Endothelial cell of umbilical vein (primary cell): ENCODE measurements at regions not wholly inside any gene's neighbourhood (a gene's known extent, or its start where the extent isn't known, plus 50 kb on each side); places are given as distances from the start of the nearest gene placed in this dataset.

Source experiments
- BruUV-seq: library from RNA; stranded (reverse); fragments of 400-500 nt; replicated peaks from 2 replicates; lab custom pipeline; 2021; lab: Mats Ljungman, UMichigan
- CTCF ChIA-PET: fragments of 300-600, 350-600 bp; sonication (Branson Sonifier 250); formaldehyde crosslinking; loops from one replicate; lab custom pipeline; 2021; ENCODE audit warnings: antibody characterized with exemption, inconsistent platforms; lab: Charles Lee
- POLR2A ChIA-PET: fragments of 300-600, 350-600 bp; sonication (Branson Sonifier 250); formaldehyde crosslinking; loops from one replicate; lab custom pipeline; 2021; ENCODE audit warnings: antibody characterized with exemption, inconsistent platforms; lab: Charles Lee
- DNase-seq: peaks from one replicate; pipeline ENCODE4 v3.0.0-alpha.2; 2011; ENCODE audit warnings: low read depth, low spot score
- FAIRE-seq: peaks from 2 replicates; lab custom pipeline; 2011; peaks lifted over from hg19 to GRCh38; lab: Jason Lieb, UNC
- H2AFZ ChIP-seq: 2 replicates; pipeline ENCODE4 v1.6.0; 2012; ENCODE audit warnings: low read depth, low read length, control low read depth, inconsistent platforms
- H3K27ac ChIP-seq: 2 replicates; pipeline ENCODE4 v1.5.1; 2011; ENCODE audit warnings: low read depth, mild to moderate bottlenecking, control low read depth, low read length, moderate library complexity; ENCODE audit not compliant: insufficient read depth
- H3K27me3 ChIP-seq, 2 experiments: 2 replicates each; pipeline versions ENCODE4 v1.6.0 to v1.6.1; 2011; ENCODE audit warnings: low read length in 2 of 2, mixed read lengths in 1 of 2; ENCODE audit not compliant: control insufficient read depth in 2 of 2, insufficient read depth in 2 of 2
- H3K36me3 ChIP-seq, 2 experiments: 2 replicates in 1 of 2; 3 replicates in 1 of 2; pipeline ENCODE4 v1.5.1; 2011; ENCODE audit warnings: low read length in 2 of 2, mild to moderate bottlenecking in 1 of 2, moderate library complexity in 1 of 2; ENCODE audit not compliant: control insufficient read depth in 2 of 2, insufficient read depth in 2 of 2; ENCODE audit errors: extremely low read depth in 1 of 2
- H3K4me1 ChIP-seq: 3 replicates; pipeline ENCODE4 v1.5.1; 2011; ENCODE audit warnings: mild to moderate bottlenecking, low read length; ENCODE audit not compliant: control insufficient read depth, insufficient read depth; ENCODE audit errors: extremely low read depth
- H3K4me2 ChIP-seq: 2 replicates; pipeline ENCODE4 v1.6.1; 2011; ENCODE audit warnings: low read length, control low read depth, mixed read lengths; ENCODE audit not compliant: insufficient read depth
- H3K4me3 ChIP-seq, 3 experiments: fragments of 200-600 bp in 1 of 3; sonication (generic), shearing (Covaris generic) in 1 of 3; replicated peaks in 1 of 3; 2 replicates each; pipeline ENCODE4 v1.5.1; 2011 to 2016; ENCODE audit warnings: control low read depth in 3 of 3, low read length in 3 of 3, mild to moderate bottlenecking in 2 of 3, inconsistent platforms in 1 of 3, low read depth in 1 of 3, moderate library complexity in 1 of 3; ENCODE audit not compliant: insufficient read depth in 1 of 3
- H3K79me2 ChIP-seq: 2 replicates; pipeline ENCODE4 v1.6.0; 2012; ENCODE audit warnings: low read length, inconsistent platforms; ENCODE audit not compliant: control insufficient read depth, insufficient read depth
- H3K9ac ChIP-seq: replicated peaks from 2 replicates; pipeline ENCODE3; 2011; ENCODE audit warnings: low read length, control low read depth; ENCODE audit not compliant: insufficient read depth; ENCODE audit errors: extremely low read depth
- H3K9me1 ChIP-seq: replicated peaks from 3 replicates; pipeline ENCODE4 v1.6.0; 2011; ENCODE audit warnings: mild to moderate bottlenecking, low read length; ENCODE audit not compliant: control insufficient read depth, insufficient read depth; ENCODE audit errors: extremely low read depth
- H3K9me3 ChIP-seq: replicated peaks from 2 replicates; pipeline ENCODE4 v1.5.1; 2012; ENCODE audit warnings: low read length, inconsistent platforms; ENCODE audit not compliant: control insufficient read depth, insufficient read depth
- H4K20me1 ChIP-seq: replicated peaks from 2 replicates; pipeline ENCODE3; 2011; ENCODE audit warnings: mild to moderate bottlenecking, low read length; ENCODE audit not compliant: control insufficient read depth, insufficient read depth; ENCODE audit errors: extremely low read depth
- EZH2 ChIP-seq: IDR thresholded peaks from 2 replicates; pipeline ENCODE4 v1.6.1; 2012; ENCODE audit warnings: borderline replicate concordance, low read depth, mild to moderate bottlenecking, moderate library complexity, low read length, inconsistent platforms; ENCODE audit not compliant: severe bottlenecking
- FOS ChIP-seq: IDR thresholded peaks from 2 replicates; pipeline ENCODE4 v1.6.1; 2011; ENCODE audit warnings: mild to moderate bottlenecking, low read length, moderate library complexity, borderline replicate concordance; ENCODE audit not compliant: insufficient read depth
- GATA2 ChIP-seq: IDR thresholded peaks from 2 replicates; pipeline ENCODE4 v1.7.0; 2011; ENCODE audit warnings: low read depth, mild to moderate bottlenecking, moderate library complexity, mixed read lengths, low read length; ENCODE audit not compliant: insufficient read length, insufficient read depth
- JUN ChIP-seq: IDR thresholded peaks from 2 replicates; pipeline ENCODE4 v1.6.1; 2011; ENCODE audit warnings: borderline replicate concordance, low read depth; ENCODE audit not compliant: insufficient read length, insufficient read depth
- MYC ChIP-seq: IDR thresholded peaks from one replicate; pipeline ENCODE4 v1.6.1; 2011; ENCODE audit warnings: mild to moderate bottlenecking, low read depth, low read length
- POLR2A ChIP-seq: IDR thresholded peaks from 2 replicates; pipeline ENCODE4 v1.6.1; 2012; ENCODE audit warnings: low read depth, mild to moderate bottlenecking, control low read depth, low read length
- POLR2AphosphoS5 ChIP-seq: IDR thresholded peaks from 2 replicates; pipeline ENCODE4 v1.6.1; 2012; ENCODE audit warnings: low read depth, mild to moderate bottlenecking, control low read depth, low read length, moderate library complexity; ENCODE audit not compliant: insufficient read depth
- dilution Hi-C: fragments of 300-500 bp; cut with MboI; formaldehyde crosslinking; loops from one replicate; pipeline ENCODE4 v1.15.0; 2019; ENCODE audit warnings: low sequenced_read_pairs; ENCODE audit not compliant: extremely low pct_ligation_motif_present
- intact Hi-C: fragments of 100-400 bp; cut with micrococcal nuclease; formaldehyde crosslinking; loops from one replicate; pipeline ENCODE4 v1.10.0; 2022
- TF ChIP-seq, protein P1 (sequence below): IDR thresholded peaks from 2 replicates; pipeline ENCODE4 v1.6.1; 2011; ENCODE audit not compliant: insufficient read depth, insufficient read length
- TF ChIP-seq, protein P2 (sequence below), 2 donors: IDR thresholded peaks; 1 replicate in 1 of 2; 2 replicates in 1 of 2; pipeline ENCODE4 v1.5.1; 2011; ENCODE audit warnings: low read length in 2 of 2, mild to moderate bottlenecking in 2 of 2, moderate library complexity in 2 of 2, control low read depth in 1 of 2, inconsistent platforms in 1 of 2, low read depth in 1 of 2; ENCODE audit not compliant: insufficient read depth in 1 of 2; ENCODE audit errors: extremely low read depth in 1 of 2

DNA sequence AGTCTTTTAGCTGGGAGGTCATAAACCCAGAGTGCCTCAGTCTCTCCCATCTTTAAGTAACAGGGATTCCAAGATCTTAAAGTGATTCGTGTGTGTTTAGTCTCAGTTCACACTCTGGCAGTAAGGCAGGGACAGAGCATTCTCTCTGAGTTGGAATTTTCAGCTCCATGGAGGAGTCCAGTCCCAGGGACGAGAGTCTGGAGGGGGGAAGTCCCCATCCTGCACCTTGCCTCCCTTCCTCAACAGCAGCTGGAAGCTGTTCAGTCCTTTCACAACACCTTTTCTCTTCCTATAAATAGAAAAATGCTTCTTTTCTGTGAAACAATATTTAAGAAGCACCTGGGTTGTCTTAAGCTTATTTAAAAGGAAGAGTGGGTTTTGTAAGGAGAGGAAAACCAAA, 82.0 kb downstream of the KLF5 start:
- Histone ChIP-seq H3K27me3 (no peaks in the 10 kb centered on the region), H3K27ac (no peak overlapping the region), H3K9ac (no peak overlapping the region), H3K9me3 (no peaks in the 10 kb centered on the region), H2AFZ (no peak overlapping the region), H4K20me1 (no peaks in the 10 kb centered on the region), H3K9me1 (no peaks in the 10 kb centered on the region), H3K79me2 (no peaks in the 10 kb centered on the region), H3K4me2 (no peak overlapping the region), H3K4me1 (no peaks in the 10 kb centered on the region), H3K4me3 (no peak overlapping the region), H3K36me3 (no peaks in the 10 kb centered on the region)
- ChIA-PET CTCF (interaction anchor here (1.0 to 1.6 kb wide), 4 partner anchors 10 to 82 kb away, joined by 3 to 6 read pairs (median 3); partner anchors contain the start of gene KLF5), POLR2A (no interaction called here)
- no peak for FAIRE-seq
- no peak for DNase-seq
- intact Hi-C loops (no loop called here), dilution Hi-C loops (no loop called here)
- no TSS peak for BruUV-seq
- TF ChIP-seq FOS (no peak), POLR2A (no peak), MYC (no peak), POLR2AphosphoS5 (no peak), GATA2 (no peak), EZH2 (no peak), JUN (no peak)
- TF ChIP-seq, protein P1, sequence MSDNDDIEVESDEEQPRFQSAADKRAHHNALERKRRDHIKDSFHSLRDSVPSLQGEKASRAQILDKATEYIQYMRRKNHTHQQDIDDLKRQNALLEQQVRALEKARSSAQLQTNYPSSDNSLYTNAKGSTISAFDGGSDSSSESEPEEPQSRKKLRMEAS: no peak
- TF ChIP-seq, protein P2, sequence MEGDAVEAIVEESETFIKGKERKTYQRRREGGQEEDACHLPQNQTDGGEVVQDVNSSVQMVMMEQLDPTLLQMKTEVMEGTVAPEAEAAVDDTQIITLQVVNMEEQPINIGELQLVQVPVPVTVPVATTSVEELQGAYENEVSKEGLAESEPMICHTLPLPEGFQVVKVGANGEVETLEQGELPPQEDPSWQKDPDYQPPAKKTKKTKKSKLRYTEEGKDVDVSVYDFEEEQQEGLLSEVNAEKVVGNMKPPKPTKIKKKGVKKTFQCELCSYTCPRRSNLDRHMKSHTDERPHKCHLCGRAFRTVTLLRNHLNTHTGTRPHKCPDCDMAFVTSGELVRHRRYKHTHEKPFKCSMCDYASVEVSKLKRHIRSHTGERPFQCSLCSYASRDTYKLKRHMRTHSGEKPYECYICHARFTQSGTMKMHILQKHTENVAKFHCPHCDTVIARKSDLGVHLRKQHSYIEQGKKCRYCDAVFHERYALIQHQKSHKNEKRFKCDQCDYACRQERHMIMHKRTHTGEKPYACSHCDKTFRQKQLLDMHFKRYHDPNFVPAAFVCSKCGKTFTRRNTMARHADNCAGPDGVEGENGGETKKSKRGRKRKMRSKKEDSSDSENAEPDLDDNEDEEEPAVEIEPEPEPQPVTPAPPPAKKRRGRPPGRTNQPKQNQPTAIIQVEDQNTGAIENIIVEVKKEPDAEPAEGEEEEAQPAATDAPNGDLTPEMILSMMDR (IDR thresholded peaks at IDR 0.05; ENCODE audit: extremely low read depth in 1 of 2, insufficient read depth in 1 of 2, low read depth in 1 of 2, low read length in 2 of 2): no peak
